HepG2 (cell line): ENCODE measurements at regions not wholly inside any gene's neighbourhood (a gene's known extent, or its start where the extent isn't known, plus 50 kb on each side); places are given as distances from the start of the nearest gene placed in this dataset.
A peak's percentile ranks its signal among the peaks of the same experiment; 100 is the strongest.

Experiments used
- ATAC-seq: fragments of 200-7000 bp; cut with Tn5 transposase; 3 replicates; pipeline ENCODE4 v1.9.1; 2020; ENCODE audit warnings: mild to moderate bottlenecking, moderate library complexity
- BruUV-seq: library from RNA; stranded (reverse); fragments of 400-500 nt; replicated peaks from 2 replicates; lab custom pipeline; 2021; lab: Mats Ljungman, UMichigan
- CTCF ChIA-PET: fragments of 300-600 bp; formaldehyde crosslinking; extraction: SDS; loops from one replicate; lab custom pipeline; 2021; ENCODE audit warnings: low total read pairs, inconsistent platforms, low intra/inter-chr PET ratio; lab: Yijun Ruan, JAX
- POLR2A ChIA-PET: fragments of 350-600 bp; sonication (Branson Sonifier 250); formaldehyde crosslinking; loops from one replicate; lab custom pipeline; 2020; ENCODE audit warnings: antibody characterized with exemption, inconsistent platforms; lab: Yijun Ruan, JAX
- DNase-seq: peaks from one replicate; pipeline ENCODE4 v3.0.0-alpha.2; 2015; ENCODE audit warnings: low spot score
- FAIRE-seq: peaks from 3 replicates; lab custom pipeline; 2011; peaks lifted over from hg19 to GRCh38; lab: Jason Lieb, UNC
- H2AFZ ChIP-seq: one replicate; pipeline ENCODE4 v1.6.1; 2011; ENCODE audit warnings: low read length, inconsistent platforms
- H3K27ac ChIP-seq: fragments of 300-600 bp; 3 replicates; pipeline ENCODE4 v1.8.0; 2011; ENCODE audit warnings: mixed run types, mild to moderate bottlenecking, mixed read lengths, low read length, inconsistent platforms; ENCODE audit not compliant: insufficient read depth; ENCODE audit errors: extremely low read length
- H3K27me3 ChIP-seq, 2 experiments: fragments of 200-600 bp in 1 of 2; 2 replicates in 1 of 2; 3 replicates in 1 of 2; pipeline versions ENCODE4 v1.6.0 to v1.8.0; 2011; ENCODE audit warnings: low read length in 2 of 2, mild to moderate bottlenecking in 2 of 2, moderate library complexity in 2 of 2, inconsistent platforms in 1 of 2; ENCODE audit not compliant: insufficient read depth in 2 of 2, control insufficient read depth in 1 of 2
- H3K36me3 ChIP-seq, 2 experiments: fragments of 200-600 bp in 1 of 2; replicated peaks in 1 of 2; 2 replicates in 1 of 2; 3 replicates in 1 of 2; pipeline versions ENCODE4 v1.5.1 to v1.8.0; 2011; ENCODE audit warnings: low read length in 2 of 2, inconsistent platforms in 1 of 2; ENCODE audit not compliant: insufficient read depth in 2 of 2, control insufficient read depth in 1 of 2
- H3K4me1 ChIP-seq: 2 replicates; pipeline ENCODE4 v1.5.1; 2012; ENCODE audit warnings: low read length, inconsistent platforms; ENCODE audit not compliant: insufficient read depth
- H3K4me2 ChIP-seq: 2 replicates; pipeline ENCODE4 v1.6.0; 2011; ENCODE audit warnings: low read depth, low read length, inconsistent platforms
- H3K4me3 ChIP-seq, 3 experiments: fragments of 200-600 bp in 1 of 3; sonication (generic), shearing (Covaris generic) in 1 of 3; replicated peaks in 1 of 3; 2 replicates each; pipeline ENCODE4 v1.5.1; 2011 to 2016; ENCODE audit warnings: low read length in 3 of 3, inconsistent platforms in 2 of 3, low read depth in 2 of 3, mild to moderate bottlenecking in 2 of 3, control low read depth in 1 of 3, mixed read lengths in 1 of 3; ENCODE audit not compliant: insufficient read depth in 1 of 3
- H3K79me2 ChIP-seq: one replicate; pipeline ENCODE4 v1.6.1; 2011; ENCODE audit warnings: low read length, inconsistent platforms; ENCODE audit not compliant: insufficient read depth
- H3K9ac ChIP-seq: 2 replicates; pipeline ENCODE4 v1.6.0; 2011; ENCODE audit warnings: mild to moderate bottlenecking, low read depth, low read length, inconsistent platforms; ENCODE audit not compliant: insufficient read depth
- H3K9me3 ChIP-seq: 2 replicates; pipeline ENCODE4 v1.5.1; 2012; ENCODE audit warnings: mild to moderate bottlenecking, low read length
- H4K20me1 ChIP-seq: 2 replicates; pipeline ENCODE4 v1.6.0; 2011; ENCODE audit warnings: inconsistent platforms, mild to moderate bottlenecking, low read length, moderate library complexity; ENCODE audit not compliant: insufficient read depth
- AGO1 ChIP-seq: fragments of 200-400 bp; formaldehyde crosslinking; IDR thresholded peaks from 2 replicates; pipeline ENCODE4 v1.6.1; 2017; ENCODE audit warnings: mild to moderate bottlenecking, low read depth, low read length, moderate library complexity; ENCODE audit not compliant: poor library complexity, severe bottlenecking
- ATF4 ChIP-seq, 2 experiments: fragments of 450-650 bp in 1 of 2; sonication (generic) in 1 of 2; formaldehyde crosslinking; IDR thresholded peaks; 2 replicates each; pipeline versions ENCODE4 v1.5.0 to v1.8.0; 2020 to 2022; ENCODE audit warnings: mild to moderate bottlenecking in 1 of 2, missing genetic modification reagents in 1 of 2
- CCDC6 ChIP-seq: sonication (generic); formaldehyde crosslinking; IDR thresholded peaks from 2 replicates; pipeline ENCODE4 v1.8.1; 2022; ENCODE audit warnings: mild to moderate bottlenecking, missing genetic modification reagents, moderate library complexity
- MAFF ChIP-seq: IDR thresholded peaks from 2 replicates; pipeline ENCODE4 v1.6.1; 2011; ENCODE audit warnings: low read depth, low read length, improper control_type of control experiment
- MAFG ChIP-seq: sonication (generic); formaldehyde crosslinking; IDR thresholded peaks from 2 replicates; pipeline ENCODE4 v1.5.1; 2020; ENCODE audit warnings: mild to moderate bottlenecking, missing genetic modification reagents
- MAFK ChIP-seq, 2 experiments: IDR thresholded peaks in 1 of 2; conservative IDR thresholded peaks in 1 of 2; 2 replicates each; pipeline ENCODE4 v1.6.1; 2011; ENCODE audit warnings: improper control_type of control experiment in 2 of 2, low read length in 2 of 2
- MBNL3 ChIP-seq: fragments of 250-450 bp; sonication (Bioruptor Pico); conservative IDR thresholded peaks from 2 replicates; pipeline ENCODE4 v1.8.0; 2022; ENCODE audit warnings: mild to moderate bottlenecking, inconsistent platforms
- SAP130 ChIP-seq: IDR thresholded peaks from 2 replicates; pipeline ENCODE4 v1.6.1; 2016; ENCODE audit warnings: low read depth
- TOE1 ChIP-seq: sonication (generic); formaldehyde crosslinking; IDR thresholded peaks from 2 replicates; pipeline ENCODE4 v1.4.0; 2020; ENCODE audit warnings: mild to moderate bottlenecking, missing genetic modification reagents
- WIZ ChIP-seq: sonication (generic); formaldehyde crosslinking; IDR thresholded peaks from 2 replicates; pipeline ENCODE4 v1.5.1; 2020; ENCODE audit warnings: mild to moderate bottlenecking, missing genetic modification reagents
- ZBTB7A ChIP-seq: sonication (generic); formaldehyde crosslinking; IDR thresholded peaks from 2 replicates; pipeline ENCODE4 v1.8.0; 2022; ENCODE audit warnings: mild to moderate bottlenecking, missing genetic modification reagents
- ZNF10 ChIP-seq: sonication (generic); formaldehyde crosslinking; IDR thresholded peaks from 2 replicates; pipeline ENCODE4 v1.4.0; 2020; ENCODE audit warnings: mild to moderate bottlenecking, low read depth, missing genetic modification reagents, borderline replicate concordance
- ZNF333 ChIP-seq: sonication (generic); formaldehyde crosslinking; IDR thresholded peaks from 2 replicates; pipeline ENCODE4 v1.4.0; 2020; ENCODE audit warnings: mild to moderate bottlenecking, missing genetic modification reagents, borderline replicate concordance
- ZNF569 ChIP-seq: sonication (generic); formaldehyde crosslinking; IDR thresholded peaks from 2 replicates; pipeline ENCODE4 v1.5.0; 2020; ENCODE audit warnings: mild to moderate bottlenecking, missing genetic modification reagents, moderate library complexity, borderline replicate concordance
- ZNF614 ChIP-seq: IDR thresholded peaks from 2 replicates; pipeline ENCODE4 v1.6.1; 2018; ENCODE audit warnings: missing biosample characterization, missing genetic modification reagents, inconsistent platforms, borderline replicate concordance
- ZNF687 ChIP-seq: sonication (generic); formaldehyde crosslinking; IDR thresholded peaks from 2 replicates; pipeline ENCODE4 v1.5.1; 2020; ENCODE audit warnings: mild to moderate bottlenecking, missing genetic modification reagents, moderate library complexity
- WGBS: methylation state at CpG from one replicate; pipeline ENCODE4 v1.1.6; 2017; ENCODE audit warnings: low lambda C conversion rate; 5-methylcytosine and 5-hydroxymethylcytosine counted together
- in situ Hi-C: cut with HindIII; loops from 2 replicates; pipeline ENCODE4 v1.10.0; 2017; ENCODE audit warnings: low pct_unique_long_range_greater_than_20kb; ENCODE audit not compliant: extremely low pct_ligation_motif_present
- intact Hi-C: fragments of 100-400 bp; cut with micrococcal nuclease; formaldehyde crosslinking; loops from one replicate; pipeline ENCODE4 v1.10.0; 2022; ENCODE audit not compliant: unreplicated experiment

- TF ChIP-seq SAP130 (CRISPR knock-in tag) (no peak), CCDC6 (no peak), ZNF687 (CRISPR knock-in tag) (no peak), ZNF333 (no peak), ZBTB7A (CRISPR knock-in tag) (no peak)
- TF ChIP-seq, all 625 proteins: peak for 0
Observed at GRCh38 chr4:28973587-28974350, 1746.4 kb upstream of the PCDH7 start (continued).

GRCh38 chr4:28976369-28976768 lies 1743.8 kb upstream of the PCDH7 start:
- Histone ChIP-seq H3K79me2 (no peaks in the 10 kb centered on the region), H3K36me3 (no peaks in the 10 kb centered on the region), H2AFZ (no peak overlapping the region), H3K4me2 (no peak overlapping the region), H3K27ac (no peak overlapping the region), H4K20me1 (no peaks in the 10 kb centered on the region), H3K27me3 (no peaks in the 10 kb centered on the region), H3K9ac (no peak overlapping the region), H3K4me1 (no peaks in the 10 kb centered on the region), H3K4me3 (no peak overlapping the region), H3K9me3 (peaks cover 73% of the 10 kb centered on the region)
- FAIRE-seq (no peak), DNase-seq (no peak), ATAC-seq (no peak)
- WGBS: 0% methylated on average over 1 of the region's 1 CpG
- CTCF ChIA-PET: no interaction called here
- in situ Hi-C loops (no loop called here), intact Hi-C loops (no loop called here)
- TF ChIP-seq MAFK (conservative IDR thresholded peaks at IDR 0.05 in 1 of 2, IDR thresholded peaks at IDR 0.05 in 1 of 2; ENCODE audit: low read length in 2 of 2) (peak; percentile 86 to 87), ZNF614 (CRISPR knock-in tag) (no peak), ZNF10 (CRISPR knock-in tag) (no peak), MBNL3 (CRISPR knock-in tag) (no peak), MAFG (CRISPR knock-in tag) (no peak), MAFF (peak; percentile 82), ATF4 (CRISPR knock-in tag; IDR thresholded peaks at IDR 0.05) (no peak), WIZ (CRISPR knock-in tag) (no peak), TOE1 (CRISPR knock-in tag) (no peak), AGO1 (no peak), ZNF569 (CRISPR knock-in tag) (no peak)
- POLR2A ChIA-PET: no interaction called here
- no TSS peak for BruUV-seq
